ENCODE measurements at regions not wholly inside any gene's neighbourhood (a gene's known extent, or its start where the extent isn't known, plus 50 kb on each side); places are given as distances from the start of the nearest gene placed in this dataset.
A peak's percentile ranks its signal among the peaks of the same experiment; 100 is the strongest.

- TF ChIP-seq SIN3A (IDR thresholded peaks at IDR 0.05; ENCODE audit: borderline replicate concordance, insufficient read depth, low read length) (no peak), REST (IDR thresholded peaks at IDR 0.05; ENCODE audit: insufficient read depth in 1 of 2, low read depth in 2 of 2, low read length in 2 of 2) (no peak), FOXP2 (optimal IDR thresholded peaks at IDR 0.05; ENCODE audit: borderline replicate concordance, extremely low read depth, extremely low read length, insufficient read depth) (no peak), POLR2AphosphoS5 (IDR thresholded peaks at IDR 0.05; ENCODE audit: low read depth, low read length) (no peak), TAF1 (IDR thresholded peaks at IDR 0.05; ENCODE audit: borderline replicate concordance, insufficient read depth, low read length) (no peak)
These were observed 336.7 kb downstream of the GJA1 start for GRCh38 chr6:121771937-121772720.

DNA sequence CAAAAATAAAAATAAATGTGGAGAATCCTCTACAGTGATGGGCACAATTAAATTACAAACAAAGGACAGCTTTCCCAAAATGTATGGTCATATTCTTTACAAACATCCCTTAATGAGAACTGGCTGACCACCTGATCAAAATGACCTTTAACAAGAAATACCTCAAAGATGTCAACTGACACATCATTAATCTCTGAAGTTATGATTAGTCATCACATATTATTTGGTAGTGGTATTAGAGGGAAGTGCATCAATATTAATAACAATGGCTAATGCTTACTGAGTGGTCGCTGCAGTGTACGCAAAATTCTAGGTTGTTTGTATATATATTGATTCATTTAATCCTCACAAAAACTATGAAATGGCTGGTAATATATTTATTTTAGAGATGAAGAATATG, 340.6 kb downstream of the GJA1 start:
- TF ChIP-seq TAF1 (IDR thresholded peaks at IDR 0.05; ENCODE audit: borderline replicate concordance, insufficient read depth, low read length) (no peak), SIN3A (IDR thresholded peaks at IDR 0.05; ENCODE audit: borderline replicate concordance, insufficient read depth, low read length) (no peak), FOXP2 (optimal IDR thresholded peaks at IDR 0.05; ENCODE audit: borderline replicate concordance, extremely low read depth, extremely low read length, insufficient read depth) (no peak), REST (IDR thresholded peaks at IDR 0.05; ENCODE audit: insufficient read depth in 1 of 2, low read depth in 2 of 2, low read length in 2 of 2) (no peak), POLR2AphosphoS5 (IDR thresholded peaks at IDR 0.05; ENCODE audit: low read depth, low read length) (no peak)

DNA sequence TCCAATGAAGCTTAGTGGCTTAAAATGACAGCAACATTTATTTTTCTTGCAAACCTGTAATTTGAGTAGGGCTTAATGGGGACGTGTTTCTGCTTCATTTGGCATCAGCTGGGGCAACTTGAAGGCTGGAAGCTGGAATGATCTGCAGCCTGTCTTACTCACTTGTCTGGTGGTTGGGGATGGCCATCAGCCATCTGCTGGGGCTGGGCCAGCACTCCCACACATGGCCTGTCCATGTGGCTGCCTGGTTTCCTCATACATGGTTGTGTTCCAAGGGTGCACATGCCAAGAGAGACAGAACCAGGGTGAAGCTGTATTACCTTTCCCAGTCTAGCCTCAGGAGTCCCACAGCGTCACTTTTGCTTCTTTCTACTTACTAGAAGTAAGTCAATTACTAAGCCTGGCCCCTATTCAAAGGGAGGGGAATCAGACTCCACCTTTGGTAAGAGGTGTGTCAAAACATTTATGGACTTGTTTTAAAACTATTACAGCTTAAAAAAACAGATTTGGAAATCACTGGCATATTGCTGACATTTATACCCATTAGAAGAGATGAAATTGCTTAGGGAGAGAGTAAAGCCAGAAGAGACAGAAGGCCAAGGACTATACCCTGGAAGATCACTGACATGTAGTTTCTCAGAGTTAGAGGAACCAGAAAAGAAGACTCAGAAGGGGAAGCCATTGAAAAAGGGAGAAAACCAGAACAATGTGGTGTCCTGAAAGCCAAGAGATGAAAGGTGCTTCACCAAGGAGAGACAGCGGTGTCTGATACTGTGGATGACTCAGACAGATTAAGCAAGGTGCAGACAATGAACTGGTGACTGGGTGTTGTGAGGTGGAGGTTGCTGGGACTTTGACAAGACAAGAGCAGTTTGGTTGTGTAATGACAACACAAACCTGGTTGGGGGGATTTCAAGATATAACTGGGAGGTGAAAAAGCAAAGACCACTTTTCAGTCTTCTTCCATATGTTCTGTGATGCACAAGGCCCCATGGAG, 345.2 kb downstream of the GJA1 start:
- TF ChIP-seq FOXP2 (optimal IDR thresholded peaks at IDR 0.05; ENCODE audit: borderline replicate concordance, extremely low read depth, extremely low read length, insufficient read depth) (peak; percentile 73), TAF1 (IDR thresholded peaks at IDR 0.05; ENCODE audit: borderline replicate concordance, insufficient read depth, low read length) (no peak), POLR2AphosphoS5 (IDR thresholded peaks at IDR 0.05; ENCODE audit: low read depth, low read length) (no peak), SIN3A (IDR thresholded peaks at IDR 0.05; ENCODE audit: borderline replicate concordance, insufficient read depth, low read length) (no peak), REST (IDR thresholded peaks at IDR 0.05; ENCODE audit: insufficient read depth in 1 of 2, low read depth in 2 of 2, low read length in 2 of 2) (0 out of 4 replicates have a peak, but pooled peaks of 1 of the 2 experiments have one; percentile 14)

DNA sequence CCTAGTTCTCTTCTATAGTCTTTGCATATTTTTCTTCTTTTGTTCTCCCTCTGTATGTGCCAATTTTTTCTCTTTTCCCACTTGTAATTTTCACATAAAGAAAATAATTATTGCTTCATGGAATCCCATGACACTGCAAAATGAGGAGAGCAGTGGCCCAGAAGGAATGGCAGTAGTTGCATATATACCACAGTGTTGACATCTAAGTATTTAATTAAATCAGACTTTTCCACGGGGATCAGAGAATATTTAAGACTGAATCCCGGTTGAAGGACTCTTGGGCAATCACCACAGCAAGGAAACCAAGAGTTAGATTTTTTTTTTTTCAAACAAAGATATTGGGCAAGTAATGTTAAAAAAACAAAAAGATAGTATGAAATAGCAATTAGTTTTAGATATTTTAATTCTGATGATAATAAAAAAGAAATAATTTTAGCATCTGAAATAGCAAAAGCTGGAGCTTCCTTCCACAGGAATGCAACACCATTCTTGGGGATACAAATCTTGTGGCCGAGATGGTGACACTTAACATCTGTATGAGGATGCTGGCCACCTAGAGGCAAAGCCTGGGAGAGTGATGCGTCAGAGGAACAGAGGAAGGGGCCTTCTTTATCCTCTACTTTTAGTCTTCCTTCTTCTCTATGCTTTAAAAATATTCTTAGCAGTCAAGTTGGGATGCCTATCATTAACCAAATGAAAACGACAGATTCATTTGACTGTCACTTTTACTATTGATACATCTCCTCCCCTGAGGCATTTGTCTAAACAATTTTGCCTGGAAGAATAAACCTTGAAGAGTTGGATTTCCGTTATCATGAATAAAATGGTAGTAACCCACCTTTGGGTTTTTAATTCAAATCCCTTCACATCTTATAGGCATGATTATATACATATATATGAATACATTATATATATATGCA, 356.2 kb downstream of the GJA1 start:
- TF ChIP-seq TAF1 (IDR thresholded peaks at IDR 0.05; ENCODE audit: borderline replicate concordance, insufficient read depth, low read length) (no peak), POLR2AphosphoS5 (IDR thresholded peaks at IDR 0.05; ENCODE audit: low read depth, low read length) (no peak), REST (IDR thresholded peaks at IDR 0.05; ENCODE audit: insufficient read depth in 1 of 2, low read depth in 2 of 2, low read length in 2 of 2) (no peak), SIN3A (IDR thresholded peaks at IDR 0.05; ENCODE audit: borderline replicate concordance, insufficient read depth, low read length) (no peak), FOXP2 (optimal IDR thresholded peaks at IDR 0.05; ENCODE audit: borderline replicate concordance, extremely low read depth, extremely low read length, insufficient read depth) (no peak)

Data from PFSK-1 (cell line).